ENCODE measurements at regions not wholly inside any gene's neighbourhood (a gene's known extent, or its start where the extent isn't known, plus 50 kb on each side); places are given as distances from the start of the nearest gene placed in this dataset.
A peak's percentile ranks its signal among the peaks of the same experiment; 100 is the strongest.

- 9% methylated on average over 20 of the region's 24 CpGs for WGBS (ENCODE audit: insufficient coverage)
- H3K4me1 ChIP-seq (ENCODE audit: control insufficient read depth, insufficient read depth, low read length) = peaks cover 73% of the 10 kb centered on the region
- H3K27ac ChIP-seq (ENCODE audit: low read length) = peak overlapping the region; percentile 79
Observed at GRCh38 chr16:66266436-66267291, 99.8 kb upstream of the CDH5 start.

GRCh38 chr16:66265556-66266141 is 100.8 kb upstream of the CDH5 start:
- WGBS (ENCODE audit: insufficient coverage) = 100% methylated on average over 1 of the region's 13 CpGs
- peak overlapping the region; percentile 79 for H3K27ac ChIP-seq (ENCODE audit: low read length)
- H3K4me1 ChIP-seq (ENCODE audit: control insufficient read depth, insufficient read depth, low read length) = peaks cover 72% of the 10 kb centered on the region

More at GRCh38 chr16:66266436-66267291, 99.8 kb upstream of the CDH5 start:
- Histone ChIP-seq H3K27me3 (ENCODE audit: control insufficient read depth, insufficient read depth, low read length) (peaks cover 8% of the 10 kb centered on the region), H3K4me3 (ENCODE audit: low read length) (no peak overlapping the region), H3K9me3 (replicated peaks; ENCODE audit: control insufficient read depth, low read depth, low read length) (no peaks in the 10 kb centered on the region), H3K36me3 (ENCODE audit: control insufficient read depth, insufficient read depth, low read length) (no peaks in the 10 kb centered on the region)
- peak; percentile 96 for DNase-seq

GRCh38 chr16:66265048-66265415 is 101.5 kb upstream of the CDH5 start:
- H3K36me3 ChIP-seq (ENCODE audit: control insufficient read depth, insufficient read depth, low read length) = no peaks in the 10 kb centered on the region
- peaks cover 66% of the 10 kb centered on the region for H3K4me1 ChIP-seq (ENCODE audit: control insufficient read depth, insufficient read depth, low read length)
- no peak overlapping the region for H3K27ac ChIP-seq (ENCODE audit: low read length)
- no CpG with 5 or more reads among the region's 3 CpGs for WGBS (ENCODE audit: insufficient coverage)
- H3K4me3 ChIP-seq (ENCODE audit: low read length) = no peak overlapping the region
- no peaks in the 10 kb centered on the region for H3K9me3 ChIP-seq (replicated peaks; ENCODE audit: control insufficient read depth, low read depth, low read length)
- no peak for DNase-seq
- H3K27me3 ChIP-seq (ENCODE audit: control insufficient read depth, insufficient read depth, low read length) = no peaks in the 10 kb centered on the region

More at GRCh38 chr16:66265556-66266141, 100.8 kb upstream of the CDH5 start:
- DNase-seq = no peak
- Histone ChIP-seq H3K4me3 (ENCODE audit: low read length) (no peak overlapping the region), H3K36me3 (ENCODE audit: control insufficient read depth, insufficient read depth, low read length) (no peaks in the 10 kb centered on the region), H3K27me3 (ENCODE audit: control insufficient read depth, insufficient read depth, low read length) (no peaks in the 10 kb centered on the region), H3K9me3 (replicated peaks; ENCODE audit: control insufficient read depth, low read depth, low read length) (no peaks in the 10 kb centered on the region)

- DNase-seq = no peak
Observed at GRCh38 chr16:66264311-66265047, 102.0 kb upstream of the CDH5 start.

GRCh38 chr16:66263973-66264310 is 102.5 kb upstream of the CDH5 start:
- H3K4me1 ChIP-seq (ENCODE audit: control insufficient read depth, insufficient read depth, low read length) = peaks cover 61% of the 10 kb centered on the region
- no peak for DNase-seq
- WGBS (ENCODE audit: insufficient coverage) = 83% methylated on average over 1 of the region's 1 CpG
- no peaks in the 10 kb centered on the region for H3K36me3 ChIP-seq (ENCODE audit: control insufficient read depth, insufficient read depth, low read length)
- H3K9me3 ChIP-seq (replicated peaks; ENCODE audit: control insufficient read depth, low read depth, low read length) = no peaks in the 10 kb centered on the region
- H3K27ac ChIP-seq (ENCODE audit: low read length) = no peak overlapping the region
- H3K4me3 ChIP-seq (ENCODE audit: low read length) = no peak overlapping the region
- no peaks in the 10 kb centered on the region for H3K27me3 ChIP-seq (ENCODE audit: control insufficient read depth, insufficient read depth, low read length)

More at GRCh38 chr16:66264311-66265047, 102.0 kb upstream of the CDH5 start:
- H3K27ac ChIP-seq (ENCODE audit: low read length) = no peak overlapping the region
- H3K4me1 ChIP-seq (ENCODE audit: control insufficient read depth, insufficient read depth, low read length) = peaks cover 63% of the 10 kb centered on the region
- 89% methylated on average over 15 of the region's 17 CpGs for WGBS (ENCODE audit: insufficient coverage)
- H3K27me3 ChIP-seq (ENCODE audit: control insufficient read depth, insufficient read depth, low read length) = no peaks in the 10 kb centered on the region
- no peaks in the 10 kb centered on the region for H3K9me3 ChIP-seq (replicated peaks; ENCODE audit: control insufficient read depth, low read depth, low read length)
- H3K36me3 ChIP-seq (ENCODE audit: control insufficient read depth, insufficient read depth, low read length) = no peaks in the 10 kb centered on the region
- H3K4me3 ChIP-seq (ENCODE audit: low read length) = no peak overlapping the region

GRCh38 chr16:66263168-66263972 is 103.1 kb upstream of the CDH5 start:
- H3K36me3 ChIP-seq (ENCODE audit: control insufficient read depth, insufficient read depth, low read length) = no peaks in the 10 kb centered on the region
- H3K27ac ChIP-seq (ENCODE audit: low read length) = no peak overlapping the region
- H3K9me3 ChIP-seq (replicated peaks; ENCODE audit: control insufficient read depth, low read depth, low read length) = no peaks in the 10 kb centered on the region
- WGBS (ENCODE audit: insufficient coverage) = 95% methylated on average over 3 of the region's 6 CpGs
- no peaks in the 10 kb centered on the region for H3K27me3 ChIP-seq (ENCODE audit: control insufficient read depth, insufficient read depth, low read length)
- no peak overlapping the region for H3K4me3 ChIP-seq (ENCODE audit: low read length)
- H3K4me1 ChIP-seq (ENCODE audit: control insufficient read depth, insufficient read depth, low read length) = peaks cover 64% of the 10 kb centered on the region
- DNase-seq = no peak

- Histone ChIP-seq H3K36me3 (ENCODE audit: control insufficient read depth, insufficient read depth, low read length) (no peaks in the 10 kb centered on the region), H3K9me3 (replicated peaks; ENCODE audit: control insufficient read depth, low read depth, low read length) (no peaks in the 10 kb centered on the region), H3K27me3 (ENCODE audit: control insufficient read depth, insufficient read depth, low read length) (no peaks in the 10 kb centered on the region), H3K4me3 (ENCODE audit: low read length) (no peak overlapping the region), H3K27ac (ENCODE audit: low read length) (no peak overlapping the region), H3K4me1 (ENCODE audit: control insufficient read depth, insufficient read depth, low read length) (peaks cover 59% of the 10 kb centered on the region)
- WGBS (ENCODE audit: insufficient coverage) = 51% methylated on average over 10 of the region's 11 CpGs
- peak; percentile 85 for DNase-seq
Observed at GRCh38 chr16:66262253-66263167, 104.0 kb upstream of the CDH5 start.

GRCh38 chr16:66261826-66262225 is 104.7 kb upstream of the CDH5 start:
- Histone ChIP-seq H3K9me3 (replicated peaks; ENCODE audit: control insufficient read depth, low read depth, low read length) (no peaks in the 10 kb centered on the region), H3K27ac (ENCODE audit: low read length) (no peak overlapping the region), H3K4me3 (ENCODE audit: low read length) (no peak overlapping the region), H3K4me1 (ENCODE audit: control insufficient read depth, insufficient read depth, low read length) (peaks cover 52% of the 10 kb centered on the region), H3K27me3 (ENCODE audit: control insufficient read depth, insufficient read depth, low read length) (no peaks in the 10 kb centered on the region), H3K36me3 (ENCODE audit: control insufficient read depth, insufficient read depth, low read length) (no peaks in the 10 kb centered on the region)
- DNase-seq = no peak
- 86% methylated on average over 3 of the region's 3 CpGs for WGBS (ENCODE audit: insufficient coverage)

All from muscle of leg (tissue), 3 donors.